A673 (cell line): ENCODE measurements at regions not wholly inside any gene's neighbourhood (a gene's known extent, or its start where the extent isn't known, plus 50 kb on each side); places are given as distances from the start of the nearest gene placed in this dataset.

Experiments
- EZH2 ChIP-seq: fragments of 200-600 bp; sonication (generic); IDR thresholded peaks from 2 replicates; pipeline ENCODE4 v1.6.1; 2017; ENCODE audit warnings: borderline replicate concordance, low read depth, mild to moderate bottlenecking, mixed read lengths, antibody characterized with exemption, low read length; ENCODE audit not compliant: poor library complexity, severe bottlenecking
- TF ChIP-seq, protein P1 (sequence below): fragments of 300-800, 200-600 bp; sonication (generic); conservative IDR thresholded peaks from 2 replicates; pipeline ENCODE4 v1.5.1; 2017; ENCODE audit warnings: low read depth, mild to moderate bottlenecking, antibody characterized with exemption, low read length, moderate library complexity, mixed read lengths

- TF ChIP-seq, protein P1, sequence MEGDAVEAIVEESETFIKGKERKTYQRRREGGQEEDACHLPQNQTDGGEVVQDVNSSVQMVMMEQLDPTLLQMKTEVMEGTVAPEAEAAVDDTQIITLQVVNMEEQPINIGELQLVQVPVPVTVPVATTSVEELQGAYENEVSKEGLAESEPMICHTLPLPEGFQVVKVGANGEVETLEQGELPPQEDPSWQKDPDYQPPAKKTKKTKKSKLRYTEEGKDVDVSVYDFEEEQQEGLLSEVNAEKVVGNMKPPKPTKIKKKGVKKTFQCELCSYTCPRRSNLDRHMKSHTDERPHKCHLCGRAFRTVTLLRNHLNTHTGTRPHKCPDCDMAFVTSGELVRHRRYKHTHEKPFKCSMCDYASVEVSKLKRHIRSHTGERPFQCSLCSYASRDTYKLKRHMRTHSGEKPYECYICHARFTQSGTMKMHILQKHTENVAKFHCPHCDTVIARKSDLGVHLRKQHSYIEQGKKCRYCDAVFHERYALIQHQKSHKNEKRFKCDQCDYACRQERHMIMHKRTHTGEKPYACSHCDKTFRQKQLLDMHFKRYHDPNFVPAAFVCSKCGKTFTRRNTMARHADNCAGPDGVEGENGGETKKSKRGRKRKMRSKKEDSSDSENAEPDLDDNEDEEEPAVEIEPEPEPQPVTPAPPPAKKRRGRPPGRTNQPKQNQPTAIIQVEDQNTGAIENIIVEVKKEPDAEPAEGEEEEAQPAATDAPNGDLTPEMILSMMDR: no peak; the same call in 1 of the 2 replicates
- TF ChIP-seq EZH2: no peak
Observed at GRCh38 chr4:74536557-74536956, 91.6 kb downstream of the AREG start.
